Muscle of arm (tissue), 1 donor: ENCODE measurements at regions not wholly inside any gene's neighbourhood (a gene's known extent, or its start where the extent isn't known, plus 50 kb on each side); places are given as distances from the start of the nearest gene placed in this dataset.

Experiments used
- DNase-seq: peaks from one replicate; pipeline ENCODE4 v3.0.0-alpha.2; 2013

GRCh38 chrX:109928596-109929335, 74.1 kb upstream of the TMEM164 start:
- no peak for DNase-seq

GRCh38 chrX:109931677-109932076, 71.2 kb upstream of the TMEM164 start:
- no peak for DNase-seq

GRCh38 chrX:109934434-109934833, 68.5 kb upstream of the TMEM164 start:
- no peak for DNase-seq

- DNase-seq, result no peak
Measured at GRCh38 chrX:109934935-109935334, 68.0 kb upstream of the TMEM164 start.

- no peak for DNase-seq
Measured at GRCh38 chrX:109936114-109936513, 66.8 kb upstream of the TMEM164 start.

- no peak for DNase-seq
Measured at GRCh38 chrX:109936598-109936997, 66.3 kb upstream of the TMEM164 start.

GRCh38 chrX:109939498-109939897, 63.4 kb upstream of the TMEM164 start:
- no peak for DNase-seq

GRCh38 chrX:109940411-109940810, 62.5 kb upstream of the TMEM164 start:
- no peak for DNase-seq

- no peak for DNase-seq
Measured at GRCh38 chrX:109943092-109943739, 59.7 kb upstream of the TMEM164 start.

GRCh38 chrX:109943740-109944092, 59.2 kb upstream of the TMEM164 start:
- DNase-seq, result no peak

GRCh38 chrX:109952050-109952449, 50.9 kb upstream of the TMEM164 start:
- no peak for DNase-seq

GRCh38 chrX:109952985-109953905, 49.7 kb upstream of the TMEM164 start:
- DNase-seq, result no peak
